DND-41 (cell line): ENCODE measurements at regions not wholly inside any gene's neighbourhood (a gene's known extent, or its start where the extent isn't known, plus 50 kb on each side); places are given as distances from the start of the nearest gene placed in this dataset.

Source experiments
- EZH2 ChIP-seq: IDR thresholded peaks from 3 replicates; pipeline ENCODE4 v1.6.1; 2012; ENCODE audit warnings: borderline replicate concordance, low read depth, mild to moderate bottlenecking, moderate library complexity, low read length, inconsistent platforms; ENCODE audit not compliant: severe bottlenecking
- TF ChIP-seq, protein P1 (sequence below): IDR thresholded peaks from 2 replicates; pipeline ENCODE4 v1.5.1; 2012; ENCODE audit warnings: borderline replicate concordance, low read length, moderate library complexity, mild to moderate bottlenecking; ENCODE audit not compliant: poor library complexity, severe bottlenecking; ENCODE audit errors: extremely low read depth

GRCh38 chr10:31132681-31133244, 101.1 kb upstream of the ZNF438 start:
- TF ChIP-seq, protein P1, sequence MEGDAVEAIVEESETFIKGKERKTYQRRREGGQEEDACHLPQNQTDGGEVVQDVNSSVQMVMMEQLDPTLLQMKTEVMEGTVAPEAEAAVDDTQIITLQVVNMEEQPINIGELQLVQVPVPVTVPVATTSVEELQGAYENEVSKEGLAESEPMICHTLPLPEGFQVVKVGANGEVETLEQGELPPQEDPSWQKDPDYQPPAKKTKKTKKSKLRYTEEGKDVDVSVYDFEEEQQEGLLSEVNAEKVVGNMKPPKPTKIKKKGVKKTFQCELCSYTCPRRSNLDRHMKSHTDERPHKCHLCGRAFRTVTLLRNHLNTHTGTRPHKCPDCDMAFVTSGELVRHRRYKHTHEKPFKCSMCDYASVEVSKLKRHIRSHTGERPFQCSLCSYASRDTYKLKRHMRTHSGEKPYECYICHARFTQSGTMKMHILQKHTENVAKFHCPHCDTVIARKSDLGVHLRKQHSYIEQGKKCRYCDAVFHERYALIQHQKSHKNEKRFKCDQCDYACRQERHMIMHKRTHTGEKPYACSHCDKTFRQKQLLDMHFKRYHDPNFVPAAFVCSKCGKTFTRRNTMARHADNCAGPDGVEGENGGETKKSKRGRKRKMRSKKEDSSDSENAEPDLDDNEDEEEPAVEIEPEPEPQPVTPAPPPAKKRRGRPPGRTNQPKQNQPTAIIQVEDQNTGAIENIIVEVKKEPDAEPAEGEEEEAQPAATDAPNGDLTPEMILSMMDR: no peak
- TF ChIP-seq EZH2: no peak
